ENCODE measurements at regions not wholly inside any gene's neighbourhood (a gene's known extent, or its start where the extent isn't known, plus 50 kb on each side); places are given as distances from the start of the nearest gene placed in this dataset.

DNA sequence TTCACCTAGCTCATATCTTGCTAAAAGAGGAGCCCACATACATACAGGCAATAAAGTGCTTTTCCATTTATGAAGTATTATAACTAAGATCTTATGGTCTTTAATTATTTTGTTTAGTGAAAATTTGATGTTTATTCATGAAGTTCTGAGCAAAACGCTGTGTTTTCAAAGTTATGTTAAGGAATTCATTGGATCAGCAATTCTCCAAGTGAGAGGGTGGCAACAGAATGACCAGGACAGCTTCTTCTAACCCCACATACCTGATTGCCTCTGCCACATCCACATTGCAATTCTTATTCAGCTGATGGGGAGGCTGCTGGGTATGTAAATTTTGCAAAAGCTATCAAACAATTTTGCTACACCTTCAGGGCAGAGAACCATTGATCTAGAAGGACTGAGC, 116.8 kb downstream of the OGFRL1 start:
- TF ChIP-seq POLR2AphosphoS5 (IDR thresholded peaks at IDR 0.05; ENCODE audit: borderline replicate concordance, low read depth, low read length) (no peak), EZH2 (IDR thresholded peaks at IDR 0.05) (no peak)
